ENCODE measurements at regions not wholly inside any gene's neighbourhood (a gene's known extent, or its start where the extent isn't known, plus 50 kb on each side); places are given as distances from the start of the nearest gene placed in this dataset.

GRCh38 chr7:46970476-46970875 is 611.4 kb downstream of the TNS3 start (continued):
- TF ChIP-seq CHD7 (IDR thresholded peaks at IDR 0.05; ENCODE audit: insufficient replicate concordance, low read length) (no peak), EGR1 (IDR thresholded peaks at IDR 0.05; ENCODE audit: borderline replicate concordance, low read depth, low read length) (no peak), EZH2 (IDR thresholded peaks at IDR 0.05; ENCODE audit: low read depth, low read length, severe bottlenecking) (no peak), GTF2F1 (IDR thresholded peaks at IDR 0.05; ENCODE audit: borderline replicate concordance, low read depth, low read length) (no peak), EP300 (IDR thresholded peaks at IDR 0.05; ENCODE audit: borderline replicate concordance in 1 of 2, low read depth in 2 of 2, low read length in 2 of 2) (no peak), CREB1 (IDR thresholded peaks at IDR 0.05) (no peak), E2F6 (IDR thresholded peaks at IDR 0.05) (no peak), ASH2L (IDR thresholded peaks at IDR 0.05; ENCODE audit: low read length) (no peak), RNF2 (IDR thresholded peaks at IDR 0.05; ENCODE audit: borderline replicate concordance, low read depth, low read length, missing control alignments, poor library complexity, severe bottlenecking) (no peak), HDAC2 (IDR thresholded peaks at IDR 0.05; ENCODE audit: borderline replicate concordance in 1 of 2, low read depth in 2 of 2, low read length in 2 of 2) (no peak)

Measured in H1 (cell line).